ENCODE measurements at regions not wholly inside any gene's neighbourhood (a gene's known extent, or its start where the extent isn't known, plus 50 kb on each side); places are given as distances from the start of the nearest gene placed in this dataset.

- TF ChIP-seq CTCF (IDR thresholded peaks at IDR 0.05; ENCODE audit: borderline replicate concordance, insufficient read depth, low read depth, low read length): no peak
- H3K4me3 ChIP-seq (ENCODE audit: low read depth, low read length): no peak overlapping the region
These were observed 271.4 kb downstream of the ETAA1 start for GRCh38 chr2:67668538-67668937.

GRCh38 chr2:67669168-67669567, 272.0 kb downstream of the ETAA1 start:
- H3K4me3 ChIP-seq (ENCODE audit: low read depth, low read length): no peak overlapping the region
- no peak for TF ChIP-seq CTCF (IDR thresholded peaks at IDR 0.05; ENCODE audit: borderline replicate concordance, insufficient read depth, low read depth, low read length)

- no peak overlapping the region for H3K4me3 ChIP-seq (ENCODE audit: low read depth, low read length)
- TF ChIP-seq CTCF (IDR thresholded peaks at IDR 0.05; ENCODE audit: borderline replicate concordance, insufficient read depth, low read depth, low read length): no peak
These were observed 272.6 kb downstream of the ETAA1 start for GRCh38 chr2:67669766-67670165.

GRCh38 chr2:67670747-67671183, 273.6 kb downstream of the ETAA1 start:
- no peak overlapping the region for H3K4me3 ChIP-seq (ENCODE audit: low read depth, low read length)
- TF ChIP-seq CTCF (IDR thresholded peaks at IDR 0.05; ENCODE audit: borderline replicate concordance, insufficient read depth, low read depth, low read length): no peak

- no peak overlapping the region for H3K4me3 ChIP-seq (ENCODE audit: low read depth, low read length)
- no peak for TF ChIP-seq CTCF (IDR thresholded peaks at IDR 0.05; ENCODE audit: borderline replicate concordance, insufficient read depth, low read depth, low read length)
These were observed 274.6 kb downstream of the ETAA1 start for GRCh38 chr2:67671464-67672450.

- H3K4me3 ChIP-seq (ENCODE audit: low read depth, low read length): no peak overlapping the region
- no peak for TF ChIP-seq CTCF (IDR thresholded peaks at IDR 0.05; ENCODE audit: borderline replicate concordance, insufficient read depth, low read depth, low read length)
These were observed 277.5 kb downstream of the ETAA1 start for GRCh38 chr2:67674668-67675067.

- no peak for TF ChIP-seq CTCF (IDR thresholded peaks at IDR 0.05; ENCODE audit: borderline replicate concordance, insufficient read depth, low read depth, low read length)
- no peak overlapping the region for H3K4me3 ChIP-seq (ENCODE audit: low read depth, low read length)
These were observed 287.9 kb downstream of the ETAA1 start for GRCh38 chr2:67684991-67685390.
